Ectodermal cell (in vitro differentiated cells): ENCODE measurements at regions not wholly inside any gene's neighbourhood (a gene's known extent, or its start where the extent isn't known, plus 50 kb on each side); places are given as distances from the start of the nearest gene placed in this dataset.

Experiments
- H3K27ac ChIP-seq: 2 replicates; pipeline ENCODE4 v1.7.0; 2013; ENCODE audit warnings: mild to moderate bottlenecking, low read depth, low read length; ENCODE audit not compliant: insufficient read depth, poor library complexity, severe bottlenecking
- H3K27me3 ChIP-seq: 2 replicates; pipeline ENCODE4 v1.7.0; 2013; ENCODE audit warnings: mild to moderate bottlenecking, low read length; ENCODE audit not compliant: insufficient read depth, control insufficient read depth, poor library complexity, severe bottlenecking
- H3K36me3 ChIP-seq: one replicate; pipeline ENCODE4 v1.7.0; 2013; ENCODE audit warnings: low read length; ENCODE audit not compliant: control insufficient read depth, insufficient read depth
- H3K4me1 ChIP-seq: one replicate; pipeline ENCODE4 v1.7.0; 2013; ENCODE audit warnings: low read length; ENCODE audit not compliant: control insufficient read depth, insufficient read depth
- H3K4me3 ChIP-seq: 2 replicates; pipeline ENCODE4 v1.7.0; 2013; ENCODE audit warnings: low read depth, low read length, control low read depth; ENCODE audit not compliant: insufficient read depth
- H3K9me3 ChIP-seq: 2 replicates; pipeline ENCODE4 v1.7.0; 2013; ENCODE audit warnings: mild to moderate bottlenecking, low read length, moderate library complexity; ENCODE audit not compliant: control insufficient read depth
- WGBS, 2 experiments: methylation state at CpG; one replicate each; pipeline ENCODE4 v1.1.7; 2013; ENCODE audit warnings: missing lambda C conversion rate in 2 of 2; 5-methylcytosine and 5-hydroxymethylcytosine counted together

- H3K9me3 ChIP-seq = no peaks in the 10 kb centered on the region
- 100% methylated on average over 1 of the region's 1 CpG; no CpG with 5 or more reads in 1 of the 2 experiments for WGBS, 2 experiments
- H3K36me3 ChIP-seq = no peaks in the 10 kb centered on the region
- H3K4me3 ChIP-seq = no peak overlapping the region
- peaks cover 4% of the 10 kb centered on the region for H3K4me1 ChIP-seq
- H3K27me3 ChIP-seq = no peaks in the 10 kb centered on the region
- no peak overlapping the region for H3K27ac ChIP-seq
These were observed 136.5 kb downstream of the ZNF621 start for GRCh38 chr3:40661284-40661683.

DNA sequence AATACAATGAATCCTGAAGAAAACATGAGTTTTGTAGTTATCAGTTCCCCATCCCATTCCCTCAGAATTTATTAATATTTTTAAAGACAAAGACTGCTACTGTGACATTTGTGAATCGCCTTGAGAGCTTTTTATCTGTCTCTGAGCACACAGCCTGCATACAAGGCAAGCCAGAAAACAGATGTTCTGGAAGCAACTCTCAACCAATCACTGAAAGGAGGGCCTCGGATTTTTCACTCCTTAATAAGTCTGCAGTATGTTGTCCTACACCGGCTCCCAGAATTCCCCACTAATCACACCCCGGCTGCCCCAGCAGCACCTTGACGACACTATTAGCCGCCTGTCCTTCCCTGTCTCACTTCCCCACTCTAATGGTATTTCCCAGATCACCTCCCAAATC, 138.5 kb downstream of the ZNF621 start:
- Histone ChIP-seq H3K36me3 (no peaks in the 10 kb centered on the region), H3K4me3 (no peak overlapping the region), H3K4me1 (peaks cover 4% of the 10 kb centered on the region), H3K9me3 (no peaks in the 10 kb centered on the region), H3K27ac (no peak overlapping the region), H3K27me3 (no peaks in the 10 kb centered on the region)
- WGBS, 2 experiments = 92 to 93% methylated on average over 6 of the region's 6 CpGs

GRCh38 chr3:40669176-40669575, 144.4 kb downstream of the ZNF621 start:
- no peaks in the 10 kb centered on the region for H3K9me3 ChIP-seq
- H3K27me3 ChIP-seq = no peaks in the 10 kb centered on the region

GRCh38 chr3:40672861-40673260, 148.1 kb downstream of the ZNF621 start:
- peaks cover 7% of the 10 kb centered on the region for H3K4me1 ChIP-seq
- H3K27me3 ChIP-seq = no peaks in the 10 kb centered on the region
- H3K27ac ChIP-seq = no peak overlapping the region
- H3K9me3 ChIP-seq = no peaks in the 10 kb centered on the region
- H3K4me3 ChIP-seq = no peak overlapping the region
- WGBS, 2 experiments = 91 to 100% methylated on average over 1 of the region's 1 CpG
- no peaks in the 10 kb centered on the region for H3K36me3 ChIP-seq

More at GRCh38 chr3:40669176-40669575, 144.4 kb downstream of the ZNF621 start:
- Histone ChIP-seq H3K36me3 (no peaks in the 10 kb centered on the region), H3K27ac (no peak overlapping the region), H3K4me1 (peaks cover 4% of the 10 kb centered on the region), H3K4me3 (no peak overlapping the region)
- WGBS, 2 experiments = 90 to 93% methylated on average over 5 of the region's 5 CpGs

- no peaks in the 10 kb centered on the region for H3K36me3 ChIP-seq
- no peaks in the 10 kb centered on the region for H3K27me3 ChIP-seq
- WGBS, 2 experiments = 87 to 96% methylated on average over 3 of the region's 3 CpGs
- H3K27ac ChIP-seq = no peak overlapping the region
- no peak overlapping the region for H3K4me3 ChIP-seq
- peaks cover 12% of the 10 kb centered on the region for H3K4me1 ChIP-seq
- H3K9me3 ChIP-seq = no peaks in the 10 kb centered on the region
These were observed 152.6 kb downstream of the ZNF621 start for GRCh38 chr3:40677321-40677720.

- no peaks in the 10 kb centered on the region for H3K9me3 ChIP-seq
- 36 to 54% methylated on average over 3 of the region's 3 CpGs for WGBS, 2 experiments
- H3K36me3 ChIP-seq = no peaks in the 10 kb centered on the region
- no peak overlapping the region for H3K4me3 ChIP-seq
- peaks cover 12% of the 10 kb centered on the region for H3K4me1 ChIP-seq
- H3K27ac ChIP-seq = peak overlapping the region; percentile 3
- H3K27me3 ChIP-seq = no peaks in the 10 kb centered on the region
These were observed 153.0 kb downstream of the ZNF621 start for GRCh38 chr3:40677749-40678148.

DNA sequence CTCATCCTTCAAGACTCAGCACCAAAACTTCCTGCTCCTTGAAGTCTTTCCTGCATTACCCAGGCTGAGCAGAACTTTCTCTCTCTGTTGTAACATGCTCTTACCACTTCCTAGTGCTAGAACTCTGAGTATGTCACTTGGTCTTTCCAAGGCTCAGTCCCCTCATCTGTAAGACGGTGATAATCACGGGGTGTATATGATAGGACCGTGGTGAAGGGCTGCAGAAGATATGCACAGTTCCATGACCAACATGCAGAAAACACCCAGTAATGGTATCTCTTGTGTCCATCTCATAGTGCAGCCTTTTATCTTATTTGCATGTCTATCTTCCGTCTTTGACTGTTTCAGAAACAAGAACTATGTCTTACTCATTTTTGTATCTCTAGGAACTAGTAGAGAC, 154.5 kb downstream of the ZNF621 start:
- Histone ChIP-seq H3K9me3 (no peaks in the 10 kb centered on the region), H3K27ac (no peak overlapping the region), H3K4me1 (peaks cover 12% of the 10 kb centered on the region), H3K36me3 (no peaks in the 10 kb centered on the region), H3K4me3 (no peak overlapping the region), H3K27me3 (no peaks in the 10 kb centered on the region)
- WGBS, 2 experiments = 96 to 97% methylated on average over 4 of the region's 4 CpGs

GRCh38 chr3:40680685-40681657, 156.2 kb downstream of the ZNF621 start:
- no peaks in the 10 kb centered on the region for H3K36me3 ChIP-seq
- no peak overlapping the region for H3K4me3 ChIP-seq
- WGBS, 2 experiments = 90 to 93% methylated on average over 3 of the region's 3 CpGs
- no peak overlapping the region for H3K27ac ChIP-seq
- peaks cover 12% of the 10 kb centered on the region for H3K4me1 ChIP-seq
- H3K27me3 ChIP-seq = no peaks in the 10 kb centered on the region
- H3K9me3 ChIP-seq = no peaks in the 10 kb centered on the region

DNA sequence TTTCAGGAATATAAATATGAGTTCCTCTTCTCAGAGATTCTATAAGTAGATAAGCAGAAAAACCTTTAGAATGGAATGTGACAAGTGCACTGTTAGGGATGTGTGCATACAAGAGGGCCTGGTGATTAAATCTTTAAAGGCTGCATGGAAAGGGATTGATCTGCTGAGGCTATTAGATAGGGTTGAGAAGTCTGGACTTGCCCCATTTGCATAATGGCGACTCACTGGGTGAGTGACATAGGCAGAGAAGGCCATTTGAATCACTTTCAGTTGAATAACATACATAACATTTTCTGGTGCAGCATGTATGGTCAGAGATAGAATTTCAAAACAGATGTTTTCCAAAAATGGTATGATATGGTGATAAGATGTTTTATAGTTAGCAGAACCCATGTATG, 156.9 kb downstream of the ZNF621 start:
- H3K4me1 ChIP-seq = peaks cover 12% of the 10 kb centered on the region
- H3K27me3 ChIP-seq = no peaks in the 10 kb centered on the region
- H3K36me3 ChIP-seq = no peaks in the 10 kb centered on the region
- 63 to 84% methylated on average over 1 of the region's 1 CpG for WGBS, 2 experiments
- H3K27ac ChIP-seq = no peak overlapping the region
- no peak overlapping the region for H3K4me3 ChIP-seq
- H3K9me3 ChIP-seq = no peaks in the 10 kb centered on the region

GRCh38 chr3:40689837-40690236, 165.1 kb downstream of the ZNF621 start:
- Histone ChIP-seq H3K36me3 (no peaks in the 10 kb centered on the region), H3K4me3 (no peak overlapping the region), H3K4me1 (no peaks in the 10 kb centered on the region), H3K27ac (no peak overlapping the region), H3K9me3 (no peaks in the 10 kb centered on the region), H3K27me3 (no peaks in the 10 kb centered on the region)
- no CpG with 5 or more reads among the region's 1 CpG for WGBS, 2 experiments
